HG03097 (cell line): ENCODE measurements at regions not wholly inside any gene's neighbourhood (a gene's known extent, or its start where the extent isn't known, plus 50 kb on each side); places are given as distances from the start of the nearest gene placed in this dataset.
"Not testable (repeated sequence)": the region's sequence is repeated elsewhere in the genome, so short reads cannot be mapped to it uniquely, and the experiment has no call there.

Source experiments
- ATAC-seq: cut with Tn5 transposase; IDR thresholded peaks from one replicate; pipeline ENCODE4 v1.9.1; 2021; ENCODE audit not compliant: unreplicated experiment, low FRiP score

DNA sequence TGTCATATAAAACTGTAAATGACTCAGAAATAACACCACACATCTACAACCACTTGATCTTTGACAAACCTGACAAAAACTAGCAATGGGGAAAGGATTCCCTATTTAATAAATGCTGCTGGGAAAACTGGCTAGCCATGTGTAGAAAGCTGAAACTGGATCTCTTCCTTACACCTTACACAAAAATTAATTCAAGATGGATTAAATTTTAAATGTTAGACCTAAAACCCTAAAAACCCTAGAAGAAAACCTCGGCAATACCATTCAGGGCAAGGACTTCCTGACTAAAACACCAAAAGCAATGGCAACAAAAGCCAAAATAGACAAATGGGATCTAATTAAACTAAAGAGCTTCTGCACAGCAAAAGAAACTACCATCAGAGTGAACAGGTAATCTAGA, 1315.3 kb upstream of the CNTN5 start:
- not testable (repeated sequence) for ATAC-seq

DNA sequence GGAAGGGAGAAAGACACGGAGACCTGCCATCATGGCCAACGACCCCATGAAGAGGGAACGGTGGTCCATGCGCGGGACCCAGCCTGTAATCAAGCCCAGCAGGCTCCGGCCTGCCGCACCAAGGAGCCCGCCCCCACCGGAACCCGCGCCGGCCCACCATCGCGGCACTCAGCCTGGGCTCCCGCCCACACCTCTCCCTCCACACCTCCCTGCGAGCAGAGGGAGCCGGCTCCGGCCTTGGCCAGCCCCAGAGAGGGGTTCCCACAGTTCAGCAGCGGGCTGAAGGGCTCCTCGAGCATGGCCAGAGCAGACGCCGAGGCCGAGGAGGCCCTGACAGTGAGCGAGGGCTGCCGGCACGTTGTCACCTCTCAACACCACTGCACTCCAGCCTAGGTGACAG, 1302.8 kb upstream of the CNTN5 start:
- no peak for ATAC-seq

DNA sequence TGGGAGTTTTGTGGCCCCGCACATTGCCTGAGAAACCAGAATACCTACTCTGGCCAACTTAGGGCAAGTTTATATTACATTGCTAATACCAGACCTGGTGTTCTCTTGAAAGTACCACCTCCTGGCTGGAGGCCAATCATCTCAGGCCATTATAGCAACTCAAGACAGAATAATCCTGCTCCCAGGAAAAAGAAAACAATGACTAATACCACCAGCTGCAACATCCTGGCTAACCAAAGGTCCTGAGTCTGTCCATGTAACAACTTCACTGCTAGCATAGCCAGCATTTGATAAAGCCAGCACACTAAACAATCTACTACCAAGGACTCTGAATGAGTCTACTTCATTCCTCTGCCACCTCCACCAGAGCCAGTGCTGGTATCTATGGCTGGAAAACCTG, 1298.7 kb upstream of the CNTN5 start:
- no peak for ATAC-seq

DNA sequence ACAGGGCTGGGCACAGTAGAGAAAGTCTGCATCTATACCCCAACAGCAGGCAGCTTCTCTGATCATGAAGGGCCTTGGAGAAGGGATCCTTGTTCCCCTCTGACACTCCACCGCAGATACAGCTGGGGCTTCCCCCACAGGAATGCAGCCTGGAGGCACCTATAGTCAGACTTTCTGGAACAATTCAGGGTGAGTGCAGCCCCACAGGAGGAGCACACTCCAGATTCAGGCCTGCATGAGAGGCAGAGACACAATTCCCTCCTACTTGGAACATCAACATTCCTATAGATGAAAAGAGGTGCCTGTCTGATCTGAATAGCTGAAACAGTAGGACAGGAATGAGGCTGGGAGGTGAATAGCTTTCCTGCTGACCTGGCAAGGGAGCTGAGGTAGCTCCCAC, 1298.0 kb upstream of the CNTN5 start:
- ATAC-seq: no peak

DNA sequence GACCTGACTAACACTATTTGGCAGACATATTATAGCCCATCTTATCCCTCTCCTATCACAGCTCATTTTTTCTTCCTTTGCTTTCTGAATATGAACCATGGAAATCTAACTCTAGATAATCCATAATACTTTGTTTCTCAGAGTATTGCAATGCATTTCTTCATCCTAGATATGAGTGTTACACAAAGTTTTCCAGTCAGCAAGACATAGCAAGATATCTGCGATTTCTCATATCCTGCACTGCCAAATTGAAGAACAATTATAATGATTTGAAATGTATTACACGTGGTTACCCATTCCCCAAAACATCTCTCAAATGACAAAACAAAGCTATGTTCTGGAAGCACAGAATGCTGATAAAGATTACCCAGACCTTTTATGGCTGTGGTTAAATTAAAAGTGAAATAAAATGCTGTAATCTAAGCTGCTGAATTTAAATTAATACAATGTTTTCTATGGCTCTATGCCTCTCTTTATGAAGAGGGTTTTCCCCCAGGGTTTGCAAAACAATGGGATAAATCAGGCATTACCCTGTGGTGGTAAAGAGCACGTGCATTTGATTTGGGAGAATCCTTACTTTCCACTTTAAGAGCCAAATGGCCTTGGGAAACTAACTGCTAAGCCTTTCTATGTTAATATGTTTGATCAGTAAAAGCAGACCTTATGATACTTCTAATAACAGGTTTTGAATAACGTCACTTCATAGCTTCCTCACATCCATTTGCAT, 1291.0 kb upstream of the CNTN5 start:
- no peak for ATAC-seq

DNA sequence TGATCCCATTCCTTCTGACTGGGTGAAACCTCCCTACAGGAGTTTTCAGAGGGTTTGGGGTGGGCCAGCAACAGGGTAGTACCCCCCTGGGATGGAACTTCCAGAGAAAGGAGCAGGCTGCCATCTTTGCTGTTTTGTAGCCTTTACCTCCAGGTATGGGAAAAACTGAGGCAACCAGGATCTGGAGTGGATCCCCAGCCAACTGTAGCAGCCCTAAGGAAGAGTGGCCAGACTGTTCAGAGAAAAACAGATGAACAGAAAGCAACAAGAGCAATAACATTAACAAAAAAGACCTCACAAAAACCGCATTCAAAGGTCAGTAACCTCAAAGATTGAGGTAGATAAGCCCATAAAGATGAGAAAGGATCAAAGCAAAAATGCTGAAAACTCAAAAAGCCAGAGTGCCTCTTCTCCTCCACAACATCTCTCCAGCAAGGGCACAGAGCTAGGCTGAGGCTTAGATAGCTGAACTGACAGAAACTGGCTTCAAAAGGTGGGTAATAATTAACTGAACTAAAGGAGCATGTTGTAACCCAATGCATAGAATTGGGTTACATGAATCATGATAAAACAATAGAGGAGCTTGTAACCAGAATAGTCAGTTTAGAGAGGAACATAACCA, 1288.6 kb upstream of the CNTN5 start:
- no peak for ATAC-seq

DNA sequence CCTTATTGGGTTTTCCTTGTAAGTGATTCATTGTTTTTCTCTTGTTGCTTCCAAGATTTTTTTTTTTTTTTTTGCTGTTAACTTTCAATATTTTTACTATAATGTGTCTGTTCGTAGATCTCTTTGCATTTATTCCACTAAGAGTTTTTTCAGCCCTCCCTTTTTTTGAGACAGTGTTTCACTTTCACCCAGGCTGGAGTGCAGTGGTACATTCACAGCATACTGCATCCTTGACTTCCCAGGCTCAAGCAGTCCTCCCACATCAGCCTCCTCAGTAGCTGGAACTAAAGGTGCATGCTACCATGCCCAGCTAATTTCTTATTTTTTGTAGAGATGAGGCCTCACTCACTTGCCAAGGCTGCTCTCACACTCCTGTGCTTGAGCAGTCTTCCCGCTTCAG, 1282.0 kb upstream of the CNTN5 start:
- ATAC-seq: no peak

DNA sequence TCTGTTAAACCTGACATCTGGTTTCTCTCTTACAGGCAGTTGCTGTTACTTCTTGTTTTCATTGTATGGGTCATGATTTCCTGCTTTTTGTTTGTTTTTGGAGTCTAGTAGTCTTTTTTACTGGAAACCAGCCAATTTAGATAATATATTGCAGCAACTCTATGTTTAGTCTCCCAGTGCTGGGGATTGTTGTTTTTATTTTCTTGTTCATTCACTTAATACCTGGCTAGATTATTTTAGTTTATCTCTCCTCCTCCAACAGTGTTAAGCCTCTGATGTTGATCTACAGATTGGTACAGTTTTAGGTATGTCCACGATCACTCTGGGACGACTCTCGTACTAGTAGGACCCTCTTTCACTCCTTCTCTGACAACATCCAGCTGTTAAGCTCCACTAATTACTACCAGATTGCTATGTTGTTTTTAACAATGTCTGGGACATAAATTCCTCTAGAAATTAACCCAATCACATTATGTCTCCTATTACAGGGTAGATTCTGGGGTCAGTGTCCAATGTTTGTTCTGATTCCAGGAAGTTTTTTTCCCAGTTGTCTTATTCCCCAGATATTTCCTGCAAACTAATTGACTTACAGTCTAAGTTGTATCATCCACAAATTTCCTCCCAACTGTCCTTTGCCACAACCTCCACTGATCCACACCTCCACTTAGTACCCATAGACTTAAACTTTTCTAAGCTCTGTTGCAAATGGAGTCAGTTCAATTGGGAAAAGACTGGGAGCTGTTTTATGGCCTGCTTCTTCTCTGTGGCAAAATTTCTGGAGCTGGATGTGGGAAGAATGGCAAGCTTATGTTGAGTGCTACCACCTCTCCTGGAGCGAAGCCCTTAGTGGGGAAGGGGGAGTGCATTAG, 1280.6 kb upstream of the CNTN5 start:
- no peak for ATAC-seq

DNA sequence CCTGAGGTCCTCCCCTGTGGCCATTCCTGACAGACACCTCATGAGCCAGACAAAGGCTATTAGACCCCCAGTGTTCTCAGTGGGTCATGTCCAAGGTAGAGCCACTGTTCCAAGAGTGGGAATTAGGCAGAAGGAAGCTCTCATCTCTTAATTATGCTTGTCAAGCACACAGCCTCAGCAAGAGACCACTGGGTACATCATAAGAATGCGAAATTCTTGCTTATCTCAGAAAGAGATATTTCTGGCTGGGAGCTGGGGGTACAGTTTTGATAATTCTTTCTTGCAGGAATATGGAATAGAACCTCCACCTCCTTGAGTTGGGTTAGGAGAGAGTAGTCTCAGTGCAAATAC, 1280.0 kb upstream of the CNTN5 start:
- ATAC-seq: no peak

DNA sequence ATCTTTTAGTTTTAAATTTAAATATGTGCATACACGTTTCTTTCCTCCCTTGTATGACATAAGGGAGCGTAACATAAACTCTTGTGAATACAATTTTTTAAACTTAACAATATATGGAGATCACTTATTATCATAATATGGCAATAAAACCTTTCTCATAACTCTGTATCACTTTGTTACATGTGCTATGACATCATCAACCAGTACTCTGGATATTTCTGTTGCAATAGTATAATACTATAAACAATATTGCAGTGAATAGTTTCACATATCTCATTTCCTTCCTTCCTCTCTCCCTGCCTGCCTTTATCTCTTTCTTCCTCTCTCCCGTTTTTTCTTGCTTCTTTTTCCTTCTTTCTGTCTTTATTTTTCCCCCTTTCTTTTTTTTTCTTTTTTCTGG, 1278.0 kb upstream of the CNTN5 start:
- ATAC-seq: no peak

DNA sequence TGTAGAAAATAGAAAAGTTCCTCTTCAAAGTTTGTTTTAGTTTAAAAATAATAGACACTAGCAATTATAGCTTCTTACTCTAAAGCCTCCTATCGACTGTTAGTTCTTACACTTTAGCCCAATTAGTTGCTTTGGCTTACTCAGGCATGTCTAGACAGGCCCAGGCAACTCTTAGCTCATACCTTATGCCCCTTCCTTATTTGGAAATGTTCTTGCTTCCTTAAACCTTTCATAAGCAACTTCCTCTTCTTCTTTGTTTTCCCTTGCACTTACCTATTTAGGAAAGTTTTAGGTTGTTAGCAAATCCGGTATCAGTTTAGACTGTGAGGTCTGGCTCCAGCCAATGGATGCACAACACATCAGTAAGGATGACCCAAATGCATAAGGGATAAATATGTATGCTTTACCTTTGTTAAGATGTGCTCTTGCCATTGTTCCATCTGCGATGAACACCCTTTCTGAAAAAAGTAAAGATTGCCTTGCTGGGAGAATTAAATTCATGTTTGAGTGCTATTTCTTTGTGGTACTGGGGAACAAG, 1277.5 kb upstream of the CNTN5 start:
- no peak for ATAC-seq

DNA sequence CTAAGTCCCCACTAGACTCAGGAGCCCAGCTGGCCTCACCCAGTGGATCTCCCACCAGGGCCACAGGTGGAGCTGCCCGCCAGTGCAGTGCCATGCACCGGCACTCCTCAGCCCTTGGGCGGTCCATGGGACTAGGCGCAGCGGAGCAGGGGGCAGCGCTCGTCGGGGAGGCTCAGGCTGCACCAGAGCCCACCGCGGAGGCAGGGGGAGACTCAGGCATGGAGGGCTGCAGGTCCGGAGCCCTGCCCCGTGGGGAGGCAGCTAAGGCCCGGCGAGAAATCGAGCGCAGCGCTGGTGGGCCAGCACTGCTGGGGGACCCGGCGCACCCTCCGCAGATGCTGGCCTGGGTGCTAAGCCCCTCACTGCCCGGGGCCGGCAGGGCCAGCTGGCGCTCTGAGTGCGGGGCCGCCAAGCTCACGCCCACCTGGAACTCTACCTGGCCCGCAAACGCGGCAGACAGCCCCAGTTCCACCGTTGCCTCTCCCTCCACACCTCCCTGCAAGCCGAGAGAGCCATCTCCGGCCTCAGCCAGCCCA, 1275.2 kb upstream of the CNTN5 start:
- ATAC-seq: no peak

DNA sequence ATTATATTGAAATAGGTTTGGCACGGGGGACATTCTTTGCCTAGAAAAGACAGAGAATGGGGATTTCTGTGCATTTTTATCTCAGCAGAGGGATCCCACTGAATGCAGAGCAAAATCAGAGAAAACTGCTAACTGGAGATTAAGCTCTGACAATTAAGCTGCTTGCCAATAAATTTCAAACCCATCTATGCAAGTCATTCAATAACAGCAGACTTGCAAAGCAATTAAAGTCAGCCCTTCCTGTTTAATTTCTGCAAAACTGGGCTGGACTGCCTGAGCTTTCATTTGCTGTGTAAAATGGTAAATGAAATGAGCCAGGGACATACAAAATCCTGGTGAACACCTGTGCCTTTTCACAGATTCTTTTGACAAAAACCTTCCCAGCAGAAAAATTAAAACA, 1273.9 kb upstream of the CNTN5 start:
- no peak for ATAC-seq

DNA sequence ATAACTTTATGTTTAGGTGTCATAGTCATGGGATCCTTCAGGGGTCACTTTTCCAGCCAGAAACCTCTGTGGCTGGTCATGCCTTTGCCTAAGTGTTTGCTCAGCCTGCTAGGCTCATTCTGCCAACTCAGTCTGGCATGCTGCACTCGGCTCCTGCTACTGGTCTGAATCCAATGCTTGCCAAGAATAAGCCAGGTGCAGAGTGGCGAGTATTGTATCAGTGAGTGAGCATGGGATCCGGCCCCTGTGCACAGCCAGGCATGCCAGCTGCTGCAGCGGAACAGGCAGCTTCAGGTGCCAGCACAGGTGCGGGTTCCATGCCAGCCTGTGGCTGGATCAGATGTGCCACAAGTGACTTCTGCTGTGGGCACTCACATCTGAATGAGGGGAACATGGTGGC, 1269.3 kb upstream of the CNTN5 start:
- ATAC-seq: no peak

DNA sequence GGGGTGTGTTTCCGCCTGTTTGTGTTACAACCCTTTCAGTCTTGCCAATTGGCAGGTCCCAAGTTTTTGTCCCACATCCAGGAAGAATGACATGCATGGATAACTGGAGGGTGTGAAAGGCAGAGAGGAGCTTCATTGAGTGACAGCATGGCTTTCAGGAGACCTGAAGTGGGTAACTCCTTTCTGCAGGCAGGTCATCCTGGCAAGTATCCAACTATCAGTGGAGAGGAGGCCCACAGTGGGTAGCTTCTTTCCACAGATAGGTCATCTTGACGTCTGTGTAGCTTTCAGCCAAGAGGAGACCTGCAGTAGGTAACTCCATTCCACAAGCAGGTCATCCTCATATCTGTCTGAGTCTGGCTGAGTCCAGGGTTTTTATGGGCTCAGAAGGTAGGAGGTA, 1268.8 kb upstream of the CNTN5 start:
- ATAC-seq: no peak

DNA sequence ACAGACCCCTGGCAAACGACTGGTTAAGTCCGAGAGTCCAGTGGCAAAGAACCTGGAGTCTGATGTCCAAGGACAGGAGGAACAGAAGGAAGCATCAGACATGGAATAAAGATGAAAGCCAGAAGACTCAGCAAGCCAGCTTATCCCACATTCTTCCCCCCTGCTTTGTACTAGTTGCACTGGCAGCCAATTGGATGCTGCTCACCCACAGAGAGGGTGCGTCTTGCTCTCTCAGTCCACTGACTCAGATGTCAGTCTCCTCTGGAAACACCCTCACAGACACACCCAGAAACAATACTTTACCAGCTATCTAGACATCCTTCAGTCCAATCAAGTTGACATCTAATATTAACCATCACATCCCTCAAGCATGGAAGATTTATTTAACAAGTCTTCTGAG, 1265.8 kb upstream of the CNTN5 start:
- no peak for ATAC-seq

DNA sequence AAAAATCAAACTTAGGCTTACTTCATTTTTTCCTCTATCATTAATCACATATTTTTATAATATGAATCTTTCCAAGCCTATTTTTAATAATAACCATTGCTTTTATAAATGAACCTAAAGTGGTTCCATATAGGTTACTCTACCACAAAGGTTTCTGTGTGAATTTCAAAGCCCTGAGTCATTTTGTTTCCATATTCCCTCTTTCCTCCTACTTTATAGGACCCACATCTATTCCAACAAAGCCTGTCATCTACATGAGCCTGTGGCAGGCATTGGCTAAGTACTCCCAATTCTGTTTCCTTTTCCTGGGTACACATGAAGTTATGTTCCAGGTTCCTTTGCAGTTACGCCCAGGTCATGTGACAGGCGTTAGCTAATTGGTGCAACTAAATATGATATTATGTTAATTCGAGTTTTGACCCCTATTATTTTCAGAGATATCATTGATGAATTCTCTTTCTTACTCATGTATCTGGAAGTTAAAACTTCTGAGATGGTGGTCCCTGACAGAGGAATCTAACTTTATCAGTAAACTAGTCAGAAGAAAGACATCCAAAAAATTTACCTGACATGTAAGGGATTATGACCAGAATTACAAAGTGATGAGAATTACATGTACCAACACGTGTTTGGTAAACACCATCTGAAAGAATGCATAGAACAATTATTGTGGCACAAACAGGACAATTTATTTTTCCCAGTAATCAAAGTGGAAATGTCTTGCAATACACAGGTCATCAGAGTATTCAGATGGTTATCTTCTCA, 1264.0 kb upstream of the CNTN5 start:
- ATAC-seq: no peak

DNA sequence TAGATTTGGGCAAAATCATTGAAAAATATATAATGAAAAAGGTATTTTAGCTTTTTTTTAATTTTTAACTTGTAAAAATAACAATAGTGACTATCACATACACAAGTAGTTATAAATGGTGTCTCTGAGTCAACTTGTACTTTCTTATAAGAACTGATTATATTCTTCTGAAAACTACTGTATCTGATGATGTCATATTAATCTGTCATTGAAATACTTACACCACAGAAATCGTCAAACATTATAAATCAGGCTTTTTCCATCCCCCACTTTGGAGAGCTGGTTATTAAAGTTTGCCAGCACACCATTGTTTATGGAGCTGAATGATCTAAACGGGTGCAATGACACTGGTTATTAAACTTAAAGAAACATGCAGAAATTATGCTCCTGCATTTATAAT, 1259.6 kb upstream of the CNTN5 start:
- ATAC-seq: no peak

DNA sequence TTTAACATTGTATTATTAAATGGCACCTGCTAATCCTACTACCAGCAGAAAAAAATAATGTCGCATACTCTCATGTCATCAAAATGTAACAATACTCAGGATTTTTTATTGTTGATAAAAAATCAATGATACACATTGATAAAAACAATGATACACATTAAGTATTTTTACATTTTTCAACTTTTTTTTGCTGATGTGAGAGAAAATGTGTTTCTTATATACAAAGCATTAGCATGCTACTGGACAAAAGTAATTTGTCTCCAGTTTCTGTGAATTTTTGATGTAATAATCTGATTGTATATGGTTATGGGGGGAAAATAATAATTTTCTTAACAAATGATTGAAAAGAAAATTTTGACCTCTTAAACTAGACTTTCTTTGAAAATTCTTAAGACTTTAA, 1256.6 kb upstream of the CNTN5 start:
- ATAC-seq: no peak

DNA sequence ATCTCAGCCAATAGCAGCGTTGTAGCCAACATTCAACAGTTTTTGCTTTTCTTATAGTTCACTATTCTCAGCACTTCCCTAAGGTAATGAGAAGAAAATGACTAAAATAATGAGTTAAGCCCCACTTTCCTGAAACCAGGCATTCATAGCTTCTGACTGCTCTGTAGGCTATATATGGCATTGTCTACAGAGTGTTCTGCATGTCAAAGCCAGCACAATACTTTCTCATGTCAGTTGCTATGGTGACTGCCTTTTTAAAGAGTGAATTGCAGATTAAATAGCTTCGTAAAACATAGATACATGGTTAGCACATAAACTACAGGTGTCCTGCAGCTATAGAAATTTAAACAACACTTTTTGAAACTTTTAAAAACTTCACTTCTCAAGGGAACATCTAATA, 1256.1 kb upstream of the CNTN5 start:
- ATAC-seq: no peak

DNA sequence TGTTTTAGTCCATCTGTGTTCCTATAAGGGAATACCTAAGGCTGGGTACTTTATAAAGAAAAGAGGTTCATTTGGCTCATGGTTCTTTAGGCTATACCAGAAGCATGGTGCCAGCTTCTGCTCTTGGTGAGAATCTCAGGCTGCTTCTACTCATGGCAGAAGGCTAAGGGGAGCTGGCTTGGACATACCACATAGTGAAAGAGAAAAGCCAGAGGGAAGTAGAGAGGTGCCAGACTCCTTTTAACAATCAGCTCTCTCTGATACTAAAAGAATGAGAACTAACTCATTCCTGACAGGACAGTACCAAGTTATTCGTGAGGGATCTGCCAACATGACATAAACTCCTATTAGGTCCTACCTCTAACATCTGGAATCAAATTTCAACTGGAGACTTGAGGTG, 1250.2 kb upstream of the CNTN5 start:
- ATAC-seq: no peak
